ENCODE measurements at regions not wholly inside any gene's neighbourhood (a gene's known extent, or its start where the extent isn't known, plus 50 kb on each side); places are given as distances from the start of the nearest gene placed in this dataset.

DNA sequence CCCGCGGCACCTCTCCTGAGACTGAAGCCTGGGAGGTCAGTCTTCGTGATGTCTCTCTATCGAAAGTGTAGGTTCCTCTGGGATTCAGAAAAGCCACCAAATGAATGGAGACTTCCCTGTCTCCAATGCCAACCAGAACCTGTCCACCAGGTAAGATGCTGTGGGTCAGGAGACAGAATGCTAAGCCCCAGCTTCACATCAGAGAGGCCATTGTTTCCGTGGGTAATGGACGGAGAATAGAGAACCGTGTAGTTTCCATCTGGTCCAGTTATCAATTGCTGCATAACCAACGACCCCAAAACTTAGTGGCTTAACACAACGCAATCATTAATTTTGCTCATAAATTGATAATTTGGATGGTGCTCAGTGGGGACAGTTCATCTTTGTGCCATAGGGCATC lies 93.5 kb downstream of the DDX1 start:
- Histone ChIP-seq H3K36me3 (ENCODE audit: insufficient read depth, low read length) (no peaks in the 10 kb centered on the region), H4K20me1 (ENCODE audit: insufficient read depth, low read length) (no peaks in the 10 kb centered on the region), H3K4me3 (ENCODE audit: low read depth in 1 of 2, low read length in 2 of 2) (no peak overlapping the region), H2AFZ (ENCODE audit: low read depth, low read length) (no peak overlapping the region), H3K4me2 (ENCODE audit: insufficient read depth, low read length) (no peak overlapping the region), H3K27me3 (ENCODE audit: insufficient read depth, low read length, poor library complexity) (no peaks in the 10 kb centered on the region), H3K9ac (ENCODE audit: low read depth, low read length) (no peak overlapping the region), H3K4me1 (ENCODE audit: insufficient read depth, low read length) (no peaks in the 10 kb centered on the region), H3K27ac (ENCODE audit: low read length) (no peak overlapping the region), H3K79me2 (ENCODE audit: insufficient read depth, low read length) (no peaks in the 10 kb centered on the region), H3K9me3 (ENCODE audit: insufficient read depth, low read length, severe bottlenecking) (no peaks in the 10 kb centered on the region)
- TF ChIP-seq, protein P1, sequence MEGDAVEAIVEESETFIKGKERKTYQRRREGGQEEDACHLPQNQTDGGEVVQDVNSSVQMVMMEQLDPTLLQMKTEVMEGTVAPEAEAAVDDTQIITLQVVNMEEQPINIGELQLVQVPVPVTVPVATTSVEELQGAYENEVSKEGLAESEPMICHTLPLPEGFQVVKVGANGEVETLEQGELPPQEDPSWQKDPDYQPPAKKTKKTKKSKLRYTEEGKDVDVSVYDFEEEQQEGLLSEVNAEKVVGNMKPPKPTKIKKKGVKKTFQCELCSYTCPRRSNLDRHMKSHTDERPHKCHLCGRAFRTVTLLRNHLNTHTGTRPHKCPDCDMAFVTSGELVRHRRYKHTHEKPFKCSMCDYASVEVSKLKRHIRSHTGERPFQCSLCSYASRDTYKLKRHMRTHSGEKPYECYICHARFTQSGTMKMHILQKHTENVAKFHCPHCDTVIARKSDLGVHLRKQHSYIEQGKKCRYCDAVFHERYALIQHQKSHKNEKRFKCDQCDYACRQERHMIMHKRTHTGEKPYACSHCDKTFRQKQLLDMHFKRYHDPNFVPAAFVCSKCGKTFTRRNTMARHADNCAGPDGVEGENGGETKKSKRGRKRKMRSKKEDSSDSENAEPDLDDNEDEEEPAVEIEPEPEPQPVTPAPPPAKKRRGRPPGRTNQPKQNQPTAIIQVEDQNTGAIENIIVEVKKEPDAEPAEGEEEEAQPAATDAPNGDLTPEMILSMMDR (IDR thresholded peaks at IDR 0.05; ENCODE audit: borderline replicate concordance, extremely low read depth, low read length, poor library complexity, severe bottlenecking) = no peak
- TF ChIP-seq EZH2 (IDR thresholded peaks at IDR 0.05; ENCODE audit: borderline replicate concordance, low read depth, low read length, severe bottlenecking) = no peak
- ATAC-seq (ENCODE audit: insufficient read depth, low read depth) = no peak
- no peak for DNase-seq

GRCh38 chr2:15686643-15687042 lies 95.0 kb downstream of the DDX1 start:
- Histone ChIP-seq H3K27ac (ENCODE audit: low read length) (no peak overlapping the region), H3K79me2 (ENCODE audit: insufficient read depth, low read length) (no peaks in the 10 kb centered on the region), H4K20me1 (ENCODE audit: insufficient read depth, low read length) (no peaks in the 10 kb centered on the region), H3K36me3 (ENCODE audit: insufficient read depth, low read length) (no peaks in the 10 kb centered on the region), H3K9me3 (ENCODE audit: insufficient read depth, low read length, severe bottlenecking) (no peaks in the 10 kb centered on the region), H2AFZ (ENCODE audit: low read depth, low read length) (no peak overlapping the region), H3K9ac (ENCODE audit: low read depth, low read length) (no peak overlapping the region), H3K4me2 (ENCODE audit: insufficient read depth, low read length) (no peak overlapping the region), H3K27me3 (ENCODE audit: insufficient read depth, low read length, poor library complexity) (no peaks in the 10 kb centered on the region), H3K4me3 (ENCODE audit: low read depth in 1 of 2, low read length in 2 of 2) (no peak overlapping the region), H3K4me1 (ENCODE audit: insufficient read depth, low read length) (no peaks in the 10 kb centered on the region)
- TF ChIP-seq, protein P1 (IDR thresholded peaks at IDR 0.05; ENCODE audit: borderline replicate concordance, extremely low read depth, low read length, poor library complexity, severe bottlenecking) = no peak
- no peak for TF ChIP-seq EZH2 (IDR thresholded peaks at IDR 0.05; ENCODE audit: borderline replicate concordance, low read depth, low read length, severe bottlenecking)
- no peak for DNase-seq
- no peak for ATAC-seq (ENCODE audit: insufficient read depth, low read depth)

DNA sequence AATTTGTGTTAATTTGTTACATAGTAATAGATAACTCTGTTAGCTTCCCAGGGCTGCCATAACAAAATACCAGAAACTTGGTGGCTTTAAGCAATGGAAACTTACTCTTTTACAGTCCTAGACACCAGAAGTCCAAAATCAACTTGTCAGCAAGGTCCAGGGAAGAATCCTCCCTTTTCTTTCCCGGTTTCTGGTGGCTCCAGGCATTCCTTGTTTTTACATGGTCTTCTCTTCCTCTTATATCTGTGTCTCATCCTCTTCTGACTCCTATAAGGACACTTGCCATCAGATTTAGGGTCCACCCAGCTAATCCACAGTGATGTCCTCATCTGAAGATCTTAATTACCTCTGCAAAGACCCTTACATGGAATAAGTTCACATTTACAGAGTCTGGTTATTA lies 95.6 kb downstream of the DDX1 start:
- no peak for ATAC-seq (ENCODE audit: insufficient read depth, low read depth)
- no peaks in the 10 kb centered on the region for H3K27me3 ChIP-seq (ENCODE audit: insufficient read depth, low read length, poor library complexity)
- TF ChIP-seq EZH2 (IDR thresholded peaks at IDR 0.05; ENCODE audit: borderline replicate concordance, low read depth, low read length, severe bottlenecking) = no peak
- TF ChIP-seq, protein P1 (IDR thresholded peaks at IDR 0.05; ENCODE audit: borderline replicate concordance, extremely low read depth, low read length, poor library complexity, severe bottlenecking) = no peak

DNA sequence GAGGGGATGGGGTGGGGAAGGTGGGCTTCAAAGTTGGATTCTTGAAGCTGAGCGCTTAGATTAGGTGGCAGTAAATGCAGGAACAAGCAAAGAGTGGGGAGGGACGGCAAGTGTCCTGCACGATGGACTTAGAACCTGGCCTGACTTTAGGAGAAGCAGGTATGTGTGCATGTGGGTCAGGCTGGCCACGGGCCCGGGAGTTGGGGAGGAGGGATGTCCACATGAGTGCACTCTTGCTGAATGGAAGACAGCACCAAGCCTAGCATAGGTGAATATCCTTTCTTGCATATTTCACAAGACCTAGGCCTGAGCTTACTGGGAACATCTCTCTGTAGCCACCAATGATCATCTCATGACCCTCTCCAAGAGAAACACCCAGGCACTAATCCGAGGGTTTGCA lies 96.1 kb downstream of the DDX1 start:
- Histone ChIP-seq H3K27ac (ENCODE audit: low read length) (no peak overlapping the region), H3K4me2 (ENCODE audit: insufficient read depth, low read length) (no peak overlapping the region), H3K4me1 (ENCODE audit: insufficient read depth, low read length) (no peaks in the 10 kb centered on the region), H2AFZ (ENCODE audit: low read depth, low read length) (no peak overlapping the region), H3K27me3 (ENCODE audit: insufficient read depth, low read length, poor library complexity) (no peaks in the 10 kb centered on the region), H3K79me2 (ENCODE audit: insufficient read depth, low read length) (no peaks in the 10 kb centered on the region), H3K9ac (ENCODE audit: low read depth, low read length) (no peak overlapping the region), H3K9me3 (ENCODE audit: insufficient read depth, low read length, severe bottlenecking) (no peaks in the 10 kb centered on the region), H3K4me3 (ENCODE audit: low read depth in 1 of 2, low read length in 2 of 2) (no peak overlapping the region), H3K36me3 (ENCODE audit: insufficient read depth, low read length) (no peaks in the 10 kb centered on the region), H4K20me1 (ENCODE audit: insufficient read depth, low read length) (no peaks in the 10 kb centered on the region)
- ATAC-seq (ENCODE audit: insufficient read depth, low read depth) (no peak), DNase-seq (no peak)
- TF ChIP-seq, protein P1 (IDR thresholded peaks at IDR 0.05; ENCODE audit: borderline replicate concordance, extremely low read depth, low read length, poor library complexity, severe bottlenecking) = no peak
- TF ChIP-seq EZH2 (IDR thresholded peaks at IDR 0.05; ENCODE audit: borderline replicate concordance, low read depth, low read length, severe bottlenecking) = no peak

More for the DNA sequence above, 95.6 kb downstream of the DDX1 start:
- H3K4me2 ChIP-seq (ENCODE audit: insufficient read depth, low read length) = no peak overlapping the region
- no peak overlapping the region for H3K4me3 ChIP-seq (ENCODE audit: low read depth in 1 of 2, low read length in 2 of 2)
- no peak overlapping the region for H3K27ac ChIP-seq (ENCODE audit: low read length)
- DNase-seq = no peak
- H3K9ac ChIP-seq (ENCODE audit: low read depth, low read length) = no peak overlapping the region
- no peaks in the 10 kb centered on the region for H3K36me3 ChIP-seq (ENCODE audit: insufficient read depth, low read length)
- no peaks in the 10 kb centered on the region for H3K79me2 ChIP-seq (ENCODE audit: insufficient read depth, low read length)
- H2AFZ ChIP-seq (ENCODE audit: low read depth, low read length) = no peak overlapping the region
- H3K9me3 ChIP-seq (ENCODE audit: insufficient read depth, low read length, severe bottlenecking) = no peaks in the 10 kb centered on the region
- no peaks in the 10 kb centered on the region for H4K20me1 ChIP-seq (ENCODE audit: insufficient read depth, low read length)
- H3K4me1 ChIP-seq (ENCODE audit: insufficient read depth, low read length) = no peaks in the 10 kb centered on the region

Measured in DND-41 (cell line).